ENCODE measurements at regions not wholly inside any gene's neighbourhood (a gene's known extent, or its start where the extent isn't known, plus 50 kb on each side); places are given as distances from the start of the nearest gene placed in this dataset.

DNA sequence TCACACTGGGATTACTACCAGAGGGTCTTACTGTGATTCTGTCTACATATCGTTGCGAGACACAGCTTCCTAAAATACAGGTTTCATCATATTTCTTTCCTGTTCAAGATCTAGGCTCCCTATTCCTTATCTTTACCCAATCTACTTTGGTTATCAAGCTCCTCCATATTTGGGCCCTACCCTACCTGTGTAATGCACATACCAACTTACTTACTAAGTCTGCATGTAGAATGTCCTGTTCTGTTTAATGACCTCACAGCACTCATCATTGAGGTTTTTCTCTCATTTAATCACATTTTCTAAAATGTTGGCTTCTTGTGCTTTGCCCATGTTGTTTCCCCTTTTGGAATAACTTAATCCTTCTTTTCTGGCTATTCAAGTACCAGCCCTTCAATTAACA lies 551.1 kb downstream of the ZEB2 start:
- Histone ChIP-seq H3K4me1 (ENCODE audit: insufficient read depth, low read length) (no peaks in the 10 kb centered on the region), H3K27me3 (ENCODE audit: insufficient read depth, low read length) (no peaks in the 10 kb centered on the region), H3K14ac (ENCODE audit: insufficient read depth, low read length) (no peak overlapping the region), H2BK5ac (ENCODE audit: insufficient read length, low read length) (no peak overlapping the region), H3T11ph (ENCODE audit: low read length) (no peak overlapping the region), H3K23me2 (ENCODE audit: insufficient read length, low read depth, low read length, poor library complexity, severe bottlenecking) (no peaks in the 10 kb centered on the region), H2AFZ (ENCODE audit: low read length) (no peak overlapping the region), H2AK5ac (ENCODE audit: insufficient read length, low read length) (no peak overlapping the region), H3K56ac (ENCODE audit: insufficient read length, low read depth, low read length) (no peak overlapping the region), H3K23ac (ENCODE audit: insufficient read length, low read depth, low read length) (no peak overlapping the region), H4K5ac (ENCODE audit: insufficient read length, low read depth, low read length) (no peak overlapping the region), H4K8ac (replicated peaks; ENCODE audit: insufficient read length, low read depth, low read length) (no peak overlapping the region), H4K20me1 (ENCODE audit: control insufficient read depth, insufficient read depth, insufficient read length) (no peaks in the 10 kb centered on the region), H2BK12ac (ENCODE audit: insufficient read length, low read depth, low read length) (no peak overlapping the region), H3K27ac (ENCODE audit: insufficient read length, low read depth, low read length) (no peak overlapping the region), H2BK120ac (ENCODE audit: low read depth, low read length, poor library complexity, severe bottlenecking) (no peak overlapping the region), H2BK15ac (ENCODE audit: low read depth, low read length) (no peak overlapping the region), H3K9ac (ENCODE audit: extremely low read depth, insufficient read length, low read length) (no peak overlapping the region), H3K79me1 (ENCODE audit: insufficient read depth, low read depth, low read length, poor library complexity, severe bottlenecking) (no peaks in the 10 kb centered on the region), H3K18ac (ENCODE audit: insufficient read length, low read depth, low read length) (no peak overlapping the region), H2BK20ac (ENCODE audit: low read depth, low read length, poor library complexity, severe bottlenecking) (no peak overlapping the region), H3K9me3 (ENCODE audit: control insufficient read depth, low read depth, low read length) (no peaks in the 10 kb centered on the region), H3K4ac (ENCODE audit: low read depth, low read length) (no peak overlapping the region), H4K91ac (ENCODE audit: insufficient read length, low read depth, low read length) (no peak overlapping the region), H3K79me2 (ENCODE audit: insufficient read depth, low read length) (no peaks in the 10 kb centered on the region), H3K4me2 (ENCODE audit: insufficient read depth, insufficient read length, low read length) (no peak overlapping the region)
- Mint-ChIP-seq H3K27me3 (ENCODE audit: low read depth) (no peaks in the 10 kb centered on the region), H3K9me3 (no peaks in the 10 kb centered on the region; a peak in 1 of 5 replicates), H3K4me1 (peaks cover 12 to 13% of the 10 kb centered on the region in 2 experiments), H3K27ac (no peak overlapping the region; a peak in 1 of 7 replicates), H3K4me3 (no peak overlapping the region), H3K36me3 (ENCODE audit: insufficient read depth in 1 of 3, low read depth in 3 of 3) (no peaks in the 10 kb centered on the region)
- DNase-seq: no peak
- TF ChIP-seq, protein P1, sequence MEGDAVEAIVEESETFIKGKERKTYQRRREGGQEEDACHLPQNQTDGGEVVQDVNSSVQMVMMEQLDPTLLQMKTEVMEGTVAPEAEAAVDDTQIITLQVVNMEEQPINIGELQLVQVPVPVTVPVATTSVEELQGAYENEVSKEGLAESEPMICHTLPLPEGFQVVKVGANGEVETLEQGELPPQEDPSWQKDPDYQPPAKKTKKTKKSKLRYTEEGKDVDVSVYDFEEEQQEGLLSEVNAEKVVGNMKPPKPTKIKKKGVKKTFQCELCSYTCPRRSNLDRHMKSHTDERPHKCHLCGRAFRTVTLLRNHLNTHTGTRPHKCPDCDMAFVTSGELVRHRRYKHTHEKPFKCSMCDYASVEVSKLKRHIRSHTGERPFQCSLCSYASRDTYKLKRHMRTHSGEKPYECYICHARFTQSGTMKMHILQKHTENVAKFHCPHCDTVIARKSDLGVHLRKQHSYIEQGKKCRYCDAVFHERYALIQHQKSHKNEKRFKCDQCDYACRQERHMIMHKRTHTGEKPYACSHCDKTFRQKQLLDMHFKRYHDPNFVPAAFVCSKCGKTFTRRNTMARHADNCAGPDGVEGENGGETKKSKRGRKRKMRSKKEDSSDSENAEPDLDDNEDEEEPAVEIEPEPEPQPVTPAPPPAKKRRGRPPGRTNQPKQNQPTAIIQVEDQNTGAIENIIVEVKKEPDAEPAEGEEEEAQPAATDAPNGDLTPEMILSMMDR (conservative IDR thresholded peaks at IDR 0.05): no peak
- no CpG with 5 or more reads among the region's 2 CpGs for WGBS (ENCODE audit: extremely low coverage, insufficient read length, low lambda C conversion rate)

Measured in H9 (cell line).